K562 (cell line): ENCODE measurements at regions not wholly inside any gene's neighbourhood (a gene's known extent, or its start where the extent isn't known, plus 50 kb on each side); places are given as distances from the start of the nearest gene placed in this dataset.

Experiments
- ATAC-seq: fragments of 200-7000 bp; cut with Tn5 transposase; 3 replicates; pipeline ENCODE4 v1.9.1; 2020; ENCODE audit warnings: moderate library complexity
- BruUV-seq: library from RNA; stranded (reverse); fragments of 400-500 nt; replicated peaks from 2 replicates; lab custom pipeline; 2021; lab: Mats Ljungman, UMichigan
- CTCF ChIA-PET: fragments of 300-600 bp; formaldehyde crosslinking; extraction: SDS; loops from one replicate; lab custom pipeline; 2021; ENCODE audit warnings: low intra/inter-chr PET ratio; lab: Yijun Ruan, JAX
- POLR2A ChIA-PET: fragments of 300-600, 350-650 bp; sonication (Branson Sonifier 250); formaldehyde crosslinking; extraction: SDS; loops from one replicate; lab custom pipeline; 2021; ENCODE audit warnings: antibody characterized with exemption, inconsistent platforms; lab: Yijun Ruan, JAX
- DNase-seq, 4 experiments: peaks; one replicate each; pipeline versions ENCODE4 v3.0.0 to v3.0.0-alpha.2; 2011 to 2018; ENCODE audit warnings: low spot score in 3 of 4, mixed read lengths in 3 of 4; ENCODE audit errors: extremely low read depth in 1 of 4
- FAIRE-seq: peaks from 2 replicates; lab custom pipeline; 2011; peaks lifted over from hg19 to GRCh38; lab: Jason Lieb, UNC
- H2AFZ ChIP-seq: 2 replicates; pipeline ENCODE4 v1.6.0; 2011; ENCODE audit warnings: low read depth, low read length, control low read depth, inconsistent platforms
- H3K27ac ChIP-seq: fragments of 200-600 bp; 3 replicates; pipeline ENCODE4 v1.8.0; 2011; ENCODE audit warnings: low read depth, mild to moderate bottlenecking, control low read depth, inconsistent platforms, low read length, moderate library complexity, mixed read lengths; ENCODE audit errors: extremely low read depth
- H3K27me3 ChIP-seq, 2 experiments: fragments of 300-600 bp in 1 of 2; 2 replicates in 1 of 2; 3 replicates in 1 of 2; pipeline versions ENCODE4 v1.6.0 to v1.8.0; 2011; ENCODE audit warnings: inconsistent platforms in 2 of 2, low read length in 2 of 2, mild to moderate bottlenecking in 1 of 2, mixed read lengths in 1 of 2, moderate library complexity in 1 of 2; ENCODE audit not compliant: control insufficient read depth in 2 of 2, insufficient read depth in 2 of 2
- H3K36me3 ChIP-seq: fragments of 300-600 bp; 3 replicates; pipeline ENCODE4 v1.8.0; 2011; ENCODE audit warnings: mild to moderate bottlenecking, low read length, inconsistent platforms; ENCODE audit not compliant: control insufficient read depth, insufficient read depth
- H3K4me1 ChIP-seq, 2 experiments: fragments of 200-600 bp in 1 of 2; replicated peaks in 1 of 2; 2 replicates in 1 of 2; 3 replicates in 1 of 2; pipeline versions ENCODE4 v1.5.1 to v1.8.0; 2011; ENCODE audit warnings: inconsistent platforms in 2 of 2, low read length in 2 of 2, mild to moderate bottlenecking in 1 of 2, mixed read lengths in 1 of 2, moderate library complexity in 1 of 2; ENCODE audit not compliant: control insufficient read depth in 2 of 2, insufficient read depth in 2 of 2
- H3K4me2 ChIP-seq: 2 replicates; pipeline ENCODE4 v1.6.1; 2011; ENCODE audit warnings: low read length, control low read depth, inconsistent platforms, mixed read lengths; ENCODE audit not compliant: insufficient read depth
- H3K4me3 ChIP-seq: fragments of 200-600 bp; sonication (generic), shearing (Covaris generic); 2 replicates; pipeline ENCODE4 v1.5.1; 2016; ENCODE audit warnings: control low read depth, inconsistent platforms
- H3K79me2 ChIP-seq: fragments of 200-600 bp; 3 replicates; pipeline ENCODE4 v1.8.0; 2011; ENCODE audit warnings: low read length, inconsistent platforms; ENCODE audit not compliant: control insufficient read depth, insufficient read depth
- H3K9ac ChIP-seq, 2 experiments: 2 replicates each; pipeline versions ENCODE4 v1.6.0 to v1.6.1; 2011; ENCODE audit warnings: low read depth in 2 of 2, low read length in 2 of 2, control low read depth in 1 of 2, inconsistent platforms in 1 of 2, mild to moderate bottlenecking in 1 of 2, mixed read lengths in 1 of 2; ENCODE audit not compliant: insufficient read depth in 1 of 2
- H3K9me1 ChIP-seq: one replicate; pipeline ENCODE4 v1.6.0; 2011; ENCODE audit warnings: inconsistent platforms, mild to moderate bottlenecking, low read length, moderate library complexity; ENCODE audit not compliant: control insufficient read depth, insufficient read depth
- H3K9me3 ChIP-seq: replicated peaks from 2 replicates; pipeline ENCODE4 v1.5.1; 2011; ENCODE audit warnings: low read depth, low read length, inconsistent platforms; ENCODE audit not compliant: control insufficient read depth, insufficient read depth
- H4K20me1 ChIP-seq: replicated peaks from 2 replicates; pipeline ENCODE4 v1.6.1; 2011; ENCODE audit warnings: low read length, inconsistent platforms, mixed read lengths; ENCODE audit not compliant: control insufficient read depth, insufficient read depth
- CCNT2 ChIP-seq: IDR thresholded peaks from 2 replicates; pipeline ENCODE4 v1.6.1; 2011; ENCODE audit warnings: borderline replicate concordance, low read depth, mild to moderate bottlenecking, moderate library complexity, mixed read lengths, low read length; ENCODE audit not compliant: insufficient read length; ENCODE audit errors: extremely low read depth
- CHD2 ChIP-seq: IDR thresholded peaks from 2 replicates; pipeline ENCODE4 v1.6.1; 2011; ENCODE audit warnings: low read depth, low read length
- GATAD2A ChIP-seq: fragments of 450-650 bp; IDR thresholded peaks from 2 replicates; pipeline ENCODE4 v1.6.1; 2017
- MYBL2 ChIP-seq, 2 experiments: fragments of 450-650 bp in 1 of 2; sonication (generic) in 1 of 2; formaldehyde crosslinking in 1 of 2; IDR thresholded peaks; 2 replicates each; pipeline versions ENCODE4 v1.6.1 to v1.8.1; 2017 to 2022; ENCODE audit warnings: borderline replicate concordance in 1 of 2, inconsistent platforms in 1 of 2, low read depth in 1 of 2, mild to moderate bottlenecking in 1 of 2, missing genetic modification reagents in 1 of 2, moderate library complexity in 1 of 2
- MYC ChIP-seq, 2 experiments: fragments of 250-450 bp in 1 of 2; sonication (Bioruptor Pico) in 1 of 2; IDR thresholded peaks; 2 replicates each; pipeline versions ENCODE4 v1.5.1 to v1.6.1; 2012 to 2021; ENCODE audit warnings: low read depth in 2 of 2, borderline replicate concordance in 1 of 2, improper control_type of control experiment in 1 of 2, low read length in 1 of 2, mild to moderate bottlenecking in 1 of 2, moderate library complexity in 1 of 2
- NR2C1 ChIP-seq, 2 experiments: fragments of 450-650 bp; IDR thresholded peaks; 2 replicates each; pipeline ENCODE4 v1.6.1; 2017; ENCODE audit warnings: mild to moderate bottlenecking in 2 of 2, antibody characterized with exemption in 1 of 2, inconsistent platforms in 1 of 2, missing compliant biosample characterization in 1 of 2, missing genetic modification characterization in 1 of 2
- POLR2G ChIP-seq: fragments of 200-400 bp; formaldehyde crosslinking; IDR thresholded peaks from 2 replicates; pipeline ENCODE4 v1.6.1; 2017; ENCODE audit warnings: low read depth, mild to moderate bottlenecking, antibody characterized with exemption, low read length, moderate library complexity
- PYGO2 ChIP-seq: fragments of 450-650 bp; IDR thresholded peaks from 2 replicates; pipeline ENCODE4 v1.6.1; 2016; ENCODE audit warnings: mild to moderate bottlenecking, missing genetic modification characterization, moderate library complexity, missing compliant biosample characterization
- RBM39 ChIP-seq: fragments of 200-400 bp; formaldehyde crosslinking; optimal IDR thresholded peaks from 2 replicates; pipeline ENCODE3; 2018; ENCODE audit warnings: low read depth, low read length
- SETDB1 ChIP-seq: IDR thresholded peaks from one replicate; pipeline ENCODE4 v1.6.1; 2012; ENCODE audit warnings: low read length, control low read depth, inconsistent platforms
- TAF15 ChIP-seq: fragments of 200-400 bp; formaldehyde crosslinking; IDR thresholded peaks from 2 replicates; pipeline ENCODE4 v1.6.1; 2017; ENCODE audit warnings: mild to moderate bottlenecking, low read depth, low read length, moderate library complexity
- TAF9B ChIP-seq: fragments of 450-650 bp; IDR thresholded peaks from 2 replicates; pipeline ENCODE4 v1.6.1; 2018; ENCODE audit warnings: mild to moderate bottlenecking; ENCODE audit not compliant: partially characterized antibody
- TOE1 ChIP-seq, 2 experiments: fragments of 450-650 bp in 1 of 2; sonication (generic) in 1 of 2; formaldehyde crosslinking in 1 of 2; IDR thresholded peaks; 2 replicates each; pipeline versions ENCODE4 v1.7.1 to v1.8.0; 2016 to 2022; ENCODE audit warnings: borderline replicate concordance in 2 of 2, mild to moderate bottlenecking in 2 of 2, antibody characterized with exemption in 1 of 2, inconsistent platforms in 1 of 2, low read depth in 1 of 2, missing genetic modification reagents in 1 of 2, moderate library complexity in 1 of 2
- TRIM24 ChIP-seq, 2 experiments: fragments of 450-650 bp; IDR thresholded peaks; 2 replicates each; pipeline ENCODE4 v1.6.1; 2016
- ZNF512 ChIP-seq: IDR thresholded peaks from 2 replicates; pipeline ENCODE4 v1.6.1; 2016; ENCODE audit warnings: missing genetic modification characterization, missing compliant biosample characterization
- WGBS: fragments of 100-300 bp; shearing (Covaris generic); methylation state at CpG from one replicate; pipeline ENCODE4 v1.1.6; 2016; ENCODE audit warnings: low coverage, mixed read lengths; ENCODE audit not compliant: insufficient coverage; ENCODE audit errors: missing lambda C conversion rate; 5-methylcytosine and 5-hydroxymethylcytosine counted together
- in situ Hi-C: fragments of 300-500 bp; cut with MboI; formaldehyde crosslinking; loops from 4 replicates; pipeline ENCODE4 v1.15.0; 2018; ENCODE audit warnings: inconsistent platforms, mixed read lengths
- intact Hi-C: fragments of 100-400 bp; cut with micrococcal nuclease; formaldehyde crosslinking; loops from 2 replicates; pipeline ENCODE4 v1.14.2; 2022
- TF ChIP-seq, protein P1 (sequence below): sonication (generic); formaldehyde crosslinking; IDR thresholded peaks from 2 replicates; pipeline ENCODE4 v1.8.0; 2022; ENCODE audit warnings: missing genetic modification reagents, mild to moderate bottlenecking, moderate library complexity, borderline replicate concordance
- TF ChIP-seq, protein P2 (sequence below): fragments of 150-350 bp; conservative IDR thresholded peaks from 2 replicates; pipeline ENCODE4 v1.6.1; 2014; ENCODE audit warnings: low read length

- no peak overlapping the region for H3K4me2 ChIP-seq
- FAIRE-seq: no peak
- POLR2A ChIA-PET: no interaction called here
- no peaks in the 10 kb centered on the region for H3K27me3 ChIP-seq
- H3K9ac ChIP-seq: no peak overlapping the region
- no TSS peak for BruUV-seq
- H3K4me1 ChIP-seq: no peaks in the 10 kb centered on the region
- H3K36me3 ChIP-seq: no peaks in the 10 kb centered on the region
- DNase-seq: no peak
- no peaks in the 10 kb centered on the region for H3K9me3 ChIP-seq
- no peak overlapping the region for H3K27ac ChIP-seq
- TF ChIP-seq NR2C1 (IDR thresholded peaks at IDR 0.05): no peak
- no peak for TF ChIP-seq NR2C1 (tag; IDR thresholded peaks at IDR 0.05)
- no peak for TF ChIP-seq RBM39
- TF ChIP-seq, protein P1, sequence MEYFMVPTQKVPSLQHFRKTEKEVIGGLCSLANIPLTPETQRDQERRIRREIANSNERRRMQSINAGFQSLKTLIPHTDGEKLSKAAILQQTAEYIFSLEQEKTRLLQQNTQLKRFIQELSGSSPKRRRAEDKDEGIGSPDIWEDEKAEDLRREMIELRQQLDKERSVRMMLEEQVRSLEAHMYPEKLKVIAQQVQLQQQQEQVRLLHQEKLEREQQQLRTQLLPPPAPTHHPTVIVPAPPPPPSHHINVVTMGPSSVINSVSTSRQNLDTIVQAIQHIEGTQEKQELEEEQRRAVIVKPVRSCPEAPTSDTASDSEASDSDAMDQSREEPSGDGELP: no peak
- TF ChIP-seq TRIM24 (IDR thresholded peaks at IDR 0.05): no peak
- no peak for TF ChIP-seq SETDB1
- no peak for TF ChIP-seq GATAD2A
- TF ChIP-seq ZNF512 (tag): no peak
- no peak for TF ChIP-seq CHD2
- no peak for TF ChIP-seq MYC (IDR thresholded peaks at IDR 0.05; ENCODE audit: low read depth, low read length)
- TF ChIP-seq MYC (CRISPR knock-in tag; IDR thresholded peaks at IDR 0.05; ENCODE audit: borderline replicate concordance, low read depth): no peak
- no peak for TF ChIP-seq POLR2G
- TF ChIP-seq TAF15: no peak
- no peak for TF ChIP-seq TOE1 (IDR thresholded peaks at IDR 0.05; ENCODE audit: borderline replicate concordance)
- TF ChIP-seq TOE1 (CRISPR knock-in tag; IDR thresholded peaks at IDR 0.05; ENCODE audit: borderline replicate concordance, low read depth): no peak
- TF ChIP-seq CCNT2: no peak
- TF ChIP-seq PYGO2: no peak
- TF ChIP-seq MYBL2 (IDR thresholded peaks at IDR 0.05; ENCODE audit: low read depth): no peak
- TF ChIP-seq MYBL2 (CRISPR knock-in tag; IDR thresholded peaks at IDR 0.05; ENCODE audit: borderline replicate concordance): no peak
- TF ChIP-seq TAF9B: no peak
- TF ChIP-seq, protein P2, sequence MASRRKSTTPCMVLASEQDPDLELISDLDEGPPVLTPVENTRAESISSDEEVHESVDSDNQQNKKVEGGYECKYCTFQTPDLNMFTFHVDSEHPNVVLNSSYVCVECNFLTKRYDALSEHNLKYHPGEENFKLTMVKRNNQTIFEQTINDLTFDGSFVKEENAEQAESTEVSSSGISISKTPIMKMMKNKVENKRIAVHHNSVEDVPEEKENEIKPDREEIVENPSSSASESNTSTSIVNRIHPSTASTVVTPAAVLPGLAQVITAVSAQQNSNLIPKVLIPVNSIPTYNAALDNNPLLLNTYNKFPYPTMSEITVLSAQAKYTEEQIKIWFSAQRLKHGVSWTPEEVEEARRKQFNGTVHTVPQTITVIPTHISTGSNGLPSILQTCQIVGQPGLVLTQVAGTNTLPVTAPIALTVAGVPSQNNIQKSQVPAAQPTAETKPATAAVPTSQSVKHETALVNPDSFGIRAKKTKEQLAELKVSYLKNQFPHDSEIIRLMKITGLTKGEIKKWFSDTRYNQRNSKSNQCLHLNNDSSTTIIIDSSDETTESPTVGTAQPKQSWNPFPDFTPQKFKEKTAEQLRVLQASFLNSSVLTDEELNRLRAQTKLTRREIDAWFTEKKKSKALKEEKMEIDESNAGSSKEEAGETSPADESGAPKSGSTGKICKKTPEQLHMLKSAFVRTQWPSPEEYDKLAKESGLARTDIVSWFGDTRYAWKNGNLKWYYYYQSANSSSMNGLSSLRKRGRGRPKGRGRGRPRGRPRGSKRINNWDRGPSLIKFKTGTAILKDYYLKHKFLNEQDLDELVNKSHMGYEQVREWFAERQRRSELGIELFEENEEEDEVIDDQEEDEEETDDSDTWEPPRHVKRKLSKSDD: no peak
- no peak overlapping the region for H3K4me3 ChIP-seq
- H4K20me1 ChIP-seq: no peaks in the 10 kb centered on the region
- H3K9me1 ChIP-seq: no peaks in the 10 kb centered on the region
- H3K79me2 ChIP-seq: no peaks in the 10 kb centered on the region
- CTCF ChIA-PET: no interaction called here
- 6% methylated on average over 2 of the region's 3 CpGs for WGBS
- intact Hi-C loops: no loop called here
- H2AFZ ChIP-seq: no peak overlapping the region
- ATAC-seq: no peak
- in situ Hi-C loops: no loop called here
Measured at GRCh38 chrX:63932006-63932405, 147.0 kb upstream of the ARHGEF9 start.
